Neural progenitor cell (in vitro differentiated cells): ENCODE measurements at regions not wholly inside any gene's neighbourhood (a gene's known extent, or its start where the extent isn't known, plus 50 kb on each side); places are given as distances from the start of the nearest gene placed in this dataset.
"Not testable (repeated sequence)": the region's sequence is repeated elsewhere in the genome, so short reads cannot be mapped to it uniquely, and the experiment has no call there.

Source experiments
- CTCF ChIP-seq: fragments of 200-600 bp; sonication (generic); IDR thresholded peaks from 2 replicates; pipeline ENCODE4 v1.5.1; 2017; ENCODE audit warnings: antibody characterized with exemption, mild to moderate bottlenecking
- EZH2phosphoT487 ChIP-seq: fragments of 200-600 bp; sonication (generic); IDR thresholded peaks from 2 replicates; pipeline ENCODE4 v1.6.1; 2017; ENCODE audit warnings: antibody characterized with exemption

GRCh38 chr15:20291616-20292015 is 250.0 kb downstream of the GOLGA6L6 start:
- TF ChIP-seq CTCF, EZH2phosphoT487: not testable (repeated sequence)
